ENCODE measurements at regions not wholly inside any gene's neighbourhood (a gene's known extent, or its start where the extent isn't known, plus 50 kb on each side); places are given as distances from the start of the nearest gene placed in this dataset.

DNA sequence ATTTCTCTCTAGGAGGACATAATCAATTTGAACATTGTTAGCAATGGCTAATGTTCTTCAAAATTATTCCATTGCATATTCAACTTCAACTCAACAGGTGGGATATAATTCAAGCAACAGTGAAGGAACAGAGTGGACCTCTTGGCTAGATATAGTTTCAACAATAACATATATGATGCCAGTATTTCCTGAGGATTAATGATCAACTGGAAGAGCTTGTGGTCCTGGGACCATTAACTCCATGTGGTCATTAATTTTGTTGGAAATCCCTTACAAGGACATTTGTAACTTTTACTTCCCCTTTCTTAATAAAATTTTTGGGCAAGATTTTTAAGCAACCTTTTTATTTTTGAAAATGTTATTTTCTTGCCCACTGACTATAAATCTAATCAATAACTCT lies 54.3 kb upstream of the ROBO2 start:
- TF ChIP-seq POLR2AphosphoS5 (IDR thresholded peaks at IDR 0.05; ENCODE audit: low read depth, low read length), result no peak
- no peak for TF ChIP-seq POLR2A (IDR thresholded peaks at IDR 0.05; ENCODE audit: low read depth, low read length)
- TF ChIP-seq POU2F2 (IDR thresholded peaks at IDR 0.05; ENCODE audit: low read depth, low read length), result no peak
- no peak for TF ChIP-seq TAF1 (IDR thresholded peaks at IDR 0.05; ENCODE audit: low read depth, low read length)
- no peak for TF ChIP-seq PAX5 (IDR thresholded peaks at IDR 0.05; ENCODE audit: insufficient read depth, low read length, severe bottlenecking)
